Upper lobe of left lung (tissue), 4 donors: ENCODE measurements at regions not wholly inside any gene's neighbourhood (a gene's known extent, or its start where the extent isn't known, plus 50 kb on each side); places are given as distances from the start of the nearest gene placed in this dataset.

Source experiments
- POLR2A ChIP-seq, 4 donors: fragments of 450-650 bp; IDR thresholded peaks; one replicate each; pipeline ENCODE4 v1.5.1; 2016 to 2017; ENCODE audit warnings: antibody characterized with exemption in 4 of 4, mild to moderate bottlenecking in 2 of 4
- TF ChIP-seq, protein P1 (sequence below), 6 experiments: fragments of 450-650 bp in 4 of 6; fragments of 200-600 bp in 2 of 6; sonication (generic) in 2 of 6; IDR thresholded peaks; one replicate each; pipeline ENCODE4 v1.5.1; 2016 to 2019; ENCODE audit warnings: antibody characterized with exemption in 6 of 6

DNA sequence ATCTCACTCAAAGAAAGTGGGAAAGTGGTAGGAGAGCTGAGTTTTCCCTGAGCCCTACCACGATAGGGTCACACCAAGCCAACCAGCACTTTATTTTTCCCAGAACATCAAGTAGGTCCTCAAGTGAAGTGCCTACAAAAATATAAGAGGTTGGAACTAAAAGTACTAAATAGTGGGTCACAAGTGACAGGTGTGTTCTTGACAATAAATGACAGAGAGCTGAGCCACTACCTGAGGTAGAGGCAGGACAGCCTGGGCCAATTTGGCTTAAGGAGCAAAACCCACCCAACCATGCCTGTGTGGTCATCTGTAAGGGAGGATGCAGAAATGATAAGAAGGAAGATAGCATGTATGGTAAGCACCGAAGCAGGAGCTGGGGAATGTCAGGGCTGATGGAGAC, 154.8 kb upstream of the SSTR4 start:
- no peak for TF ChIP-seq POLR2A (IDR thresholded peaks at IDR 0.05)
- TF ChIP-seq, protein P1, sequence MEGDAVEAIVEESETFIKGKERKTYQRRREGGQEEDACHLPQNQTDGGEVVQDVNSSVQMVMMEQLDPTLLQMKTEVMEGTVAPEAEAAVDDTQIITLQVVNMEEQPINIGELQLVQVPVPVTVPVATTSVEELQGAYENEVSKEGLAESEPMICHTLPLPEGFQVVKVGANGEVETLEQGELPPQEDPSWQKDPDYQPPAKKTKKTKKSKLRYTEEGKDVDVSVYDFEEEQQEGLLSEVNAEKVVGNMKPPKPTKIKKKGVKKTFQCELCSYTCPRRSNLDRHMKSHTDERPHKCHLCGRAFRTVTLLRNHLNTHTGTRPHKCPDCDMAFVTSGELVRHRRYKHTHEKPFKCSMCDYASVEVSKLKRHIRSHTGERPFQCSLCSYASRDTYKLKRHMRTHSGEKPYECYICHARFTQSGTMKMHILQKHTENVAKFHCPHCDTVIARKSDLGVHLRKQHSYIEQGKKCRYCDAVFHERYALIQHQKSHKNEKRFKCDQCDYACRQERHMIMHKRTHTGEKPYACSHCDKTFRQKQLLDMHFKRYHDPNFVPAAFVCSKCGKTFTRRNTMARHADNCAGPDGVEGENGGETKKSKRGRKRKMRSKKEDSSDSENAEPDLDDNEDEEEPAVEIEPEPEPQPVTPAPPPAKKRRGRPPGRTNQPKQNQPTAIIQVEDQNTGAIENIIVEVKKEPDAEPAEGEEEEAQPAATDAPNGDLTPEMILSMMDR (IDR thresholded peaks at IDR 0.05): no peak
